Erythroblast (primary cell): ENCODE measurements at regions not wholly inside any gene's neighbourhood (a gene's known extent, or its start where the extent isn't known, plus 50 kb on each side); places are given as distances from the start of the nearest gene placed in this dataset.

Experiments used
- GATA1 ChIP-seq: IDR thresholded peaks from 2 replicates; pipeline ENCODE4 v1.6.1; 2011; ENCODE audit warnings: low read depth, mild to moderate bottlenecking, control low read depth, low read length, moderate library complexity
- POLR2A ChIP-seq: IDR thresholded peaks from 2 replicates; pipeline ENCODE4 v1.6.1; 2011; ENCODE audit warnings: mild to moderate bottlenecking, low read length

DNA sequence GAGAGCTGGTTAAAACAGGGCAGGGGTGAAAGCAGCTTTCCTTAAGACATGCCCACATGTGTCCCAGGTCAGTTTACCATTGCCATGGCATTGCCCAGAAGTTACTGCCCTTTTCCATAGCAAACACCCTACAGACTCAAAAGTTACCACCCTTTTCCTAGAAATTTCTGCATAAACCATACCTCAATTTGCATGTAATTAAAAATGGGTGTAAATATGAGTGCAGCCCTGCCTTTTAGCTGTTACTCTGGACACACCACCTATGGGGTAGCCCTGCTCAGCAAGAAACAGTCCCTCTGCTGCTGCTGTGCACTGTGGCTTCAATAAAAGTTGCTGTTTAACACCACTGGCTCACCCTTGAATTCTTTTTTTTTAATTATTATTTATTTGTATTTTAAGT lies 168.5 kb upstream of the C16orf82 start:
- TF ChIP-seq POLR2A, result no peak
- TF ChIP-seq GATA1, result no peak
